Caco-2 (cell line): ENCODE measurements at regions not wholly inside any gene's neighbourhood (a gene's known extent, or its start where the extent isn't known, plus 50 kb on each side); places are given as distances from the start of the nearest gene placed in this dataset.

ENCODE experiments used
- BruUV-seq: library from RNA; stranded (reverse); fragments of 400-500 nt; replicated peaks from 2 replicates; lab custom pipeline; 2021; lab: Mats Ljungman, UMichigan
- CTCF ChIA-PET: fragments of 300-600 bp; sonication (Branson Sonifier 250); formaldehyde crosslinking; loops from one replicate; lab custom pipeline; 2022; ENCODE audit warnings: antibody characterized with exemption; lab: Charles Lee
- POLR2A ChIA-PET: fragments of 300-600 bp; sonication (Branson Sonifier 250); formaldehyde crosslinking; loops from one replicate; lab custom pipeline; 2022; ENCODE audit warnings: antibody characterized with exemption; lab: Charles Lee
- DNase-seq, 2 experiments: peaks; one replicate each; pipeline versions ENCODE4 v3.0.0 to v3.0.0-alpha.2; 2020 to 2022
- H3K27me3 ChIP-seq: replicated peaks from 2 replicates; pipeline ENCODE4 v1.6.0; 2011; ENCODE audit warnings: low read length; ENCODE audit not compliant: control insufficient read depth, insufficient read depth
- H3K36me3 ChIP-seq: 2 replicates; pipeline ENCODE4 v1.5.1; 2011; ENCODE audit warnings: low read length; ENCODE audit not compliant: control insufficient read depth, insufficient read depth
- H3K4me1 ChIP-seq: fragments of 250-450 bp; sonication (Bioruptor Pico); 2 replicates; pipeline ENCODE4 v1.5.1; 2020; ENCODE audit warnings: mild to moderate bottlenecking
- H3K4me3 ChIP-seq: 2 replicates; pipeline ENCODE4 v1.5.1; 2011; ENCODE audit warnings: low read depth, mild to moderate bottlenecking, control low read depth, low read length
- H3K9me3 ChIP-seq: fragments of 250-450 bp; sonication (Bioruptor Pico); 2 replicates; pipeline ENCODE4 v1.5.1; 2020; ENCODE audit warnings: mild to moderate bottlenecking, moderate library complexity
- H3K27ac Mint-ChIP-seq: one replicate; pipeline ENCODE4 v1.8.0; 2022; ENCODE audit warnings: mixed read lengths; ENCODE audit not compliant: unreplicated experiment
- H3K27me3 Mint-ChIP-seq: one replicate; pipeline ENCODE4 v1.8.0; 2022; ENCODE audit warnings: mixed read lengths; ENCODE audit not compliant: insufficient read depth, unreplicated experiment
- H3K36me3 Mint-ChIP-seq: one replicate; pipeline ENCODE4 v1.8.0; 2022; ENCODE audit warnings: mild to moderate bottlenecking, mixed read lengths; ENCODE audit not compliant: insufficient read depth, unreplicated experiment
- H3K4me1 Mint-ChIP-seq: one replicate; pipeline ENCODE4 v1.8.0; 2022; ENCODE audit warnings: low read depth, mixed read lengths; ENCODE audit not compliant: unreplicated experiment
- H3K4me3 Mint-ChIP-seq: one replicate; pipeline ENCODE4 v1.8.0; 2022; ENCODE audit warnings: mild to moderate bottlenecking, moderate library complexity, mixed read lengths; ENCODE audit not compliant: unreplicated experiment
- H3K9me3 Mint-ChIP-seq: one replicate; pipeline ENCODE4 v1.8.0; 2022; ENCODE audit warnings: mixed read lengths; ENCODE audit not compliant: unreplicated experiment
- intact Hi-C: fragments of 100-400 bp; cut with micrococcal nuclease; formaldehyde crosslinking; loops from one replicate; pipeline ENCODE4 v1.10.0; 2022; ENCODE audit not compliant: unreplicated experiment
- TF ChIP-seq, protein P1 (sequence below), 2 experiments: fragments of 200-600 bp in 1 of 2; IDR thresholded peaks; 1 replicate in 1 of 2; 2 replicates in 1 of 2; pipeline versions ENCODE4 v1.5.1 to v1.8.0; 2011 to 2022; ENCODE audit warnings: antibody characterized with exemption in 1 of 2, control low read depth in 1 of 2, inconsistent platforms in 1 of 2, low read depth in 1 of 2, low read length in 1 of 2, mild to moderate bottlenecking in 1 of 2, moderate library complexity in 1 of 2; ENCODE audit not compliant: insufficient read depth in 1 of 2, severe bottlenecking in 1 of 2, unreplicated experiment in 1 of 2

DNA sequence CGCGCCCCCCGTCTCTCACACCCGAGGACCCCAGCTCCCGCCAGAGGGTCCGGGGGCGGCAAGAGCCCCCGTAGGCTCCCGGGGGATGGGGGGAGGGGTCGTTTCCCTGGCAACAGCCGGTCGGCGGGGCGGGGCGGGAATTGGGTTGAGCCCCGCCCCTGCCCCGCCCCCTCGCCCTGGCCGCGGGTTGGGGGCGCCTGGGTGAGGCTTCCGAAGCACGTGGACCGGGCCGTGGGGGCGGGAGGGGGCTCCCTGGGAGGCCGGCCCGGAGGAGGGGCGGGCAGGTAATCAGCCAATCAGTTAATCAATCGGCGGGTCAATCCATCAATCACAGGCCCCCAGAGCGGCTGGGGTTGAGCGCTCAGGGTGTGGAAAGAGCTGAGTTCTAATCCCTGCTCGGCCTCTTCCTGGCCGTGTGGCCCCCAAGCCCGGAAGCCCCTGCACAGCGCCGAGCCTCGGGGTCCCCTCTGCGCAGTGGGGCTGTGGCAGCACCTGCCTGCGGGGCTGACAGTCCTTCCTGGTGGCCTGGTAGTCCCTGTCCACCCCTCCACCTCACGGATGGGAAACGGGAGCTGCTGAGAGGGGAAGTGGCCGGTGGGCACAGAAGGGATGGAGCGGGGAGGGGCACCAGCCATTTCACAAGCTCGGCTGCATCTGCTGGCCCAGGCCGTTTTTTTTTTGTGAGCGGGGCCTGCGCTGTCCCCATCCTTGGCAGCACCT, 174.2 kb upstream of the IER5L start:
- ChIA-PET CTCF (no interaction called here), POLR2A (no interaction called here)
- Histone ChIP-seq H3K36me3 (no peaks in the 10 kb centered on the region), H3K4me1 (no peaks in the 10 kb centered on the region), H3K27me3 (no peaks in the 10 kb centered on the region), H3K4me3 (no peak overlapping the region), H3K9me3 (peaks cover 9% of the 10 kb centered on the region)
- Mint-ChIP-seq H3K4me1 (no peaks in the 10 kb centered on the region), H3K27ac (no peak overlapping the region), H3K27me3 (no peaks in the 10 kb centered on the region), H3K9me3 (no peaks in the 10 kb centered on the region), H3K36me3 (peaks cover 4% of the 10 kb centered on the region), H3K4me3 (no peak overlapping the region)
- TF ChIP-seq, protein P1, sequence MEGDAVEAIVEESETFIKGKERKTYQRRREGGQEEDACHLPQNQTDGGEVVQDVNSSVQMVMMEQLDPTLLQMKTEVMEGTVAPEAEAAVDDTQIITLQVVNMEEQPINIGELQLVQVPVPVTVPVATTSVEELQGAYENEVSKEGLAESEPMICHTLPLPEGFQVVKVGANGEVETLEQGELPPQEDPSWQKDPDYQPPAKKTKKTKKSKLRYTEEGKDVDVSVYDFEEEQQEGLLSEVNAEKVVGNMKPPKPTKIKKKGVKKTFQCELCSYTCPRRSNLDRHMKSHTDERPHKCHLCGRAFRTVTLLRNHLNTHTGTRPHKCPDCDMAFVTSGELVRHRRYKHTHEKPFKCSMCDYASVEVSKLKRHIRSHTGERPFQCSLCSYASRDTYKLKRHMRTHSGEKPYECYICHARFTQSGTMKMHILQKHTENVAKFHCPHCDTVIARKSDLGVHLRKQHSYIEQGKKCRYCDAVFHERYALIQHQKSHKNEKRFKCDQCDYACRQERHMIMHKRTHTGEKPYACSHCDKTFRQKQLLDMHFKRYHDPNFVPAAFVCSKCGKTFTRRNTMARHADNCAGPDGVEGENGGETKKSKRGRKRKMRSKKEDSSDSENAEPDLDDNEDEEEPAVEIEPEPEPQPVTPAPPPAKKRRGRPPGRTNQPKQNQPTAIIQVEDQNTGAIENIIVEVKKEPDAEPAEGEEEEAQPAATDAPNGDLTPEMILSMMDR (IDR thresholded peaks at IDR 0.05; ENCODE audit: insufficient read depth in 1 of 2, low read depth in 1 of 2, low read length in 1 of 2, severe bottlenecking in 1 of 2, unreplicated experiment in 1 of 2), result no peak
- intact Hi-C loops, result no loop called here
- DNase-seq, result no peak
- no TSS peak for BruUV-seq

DNA sequence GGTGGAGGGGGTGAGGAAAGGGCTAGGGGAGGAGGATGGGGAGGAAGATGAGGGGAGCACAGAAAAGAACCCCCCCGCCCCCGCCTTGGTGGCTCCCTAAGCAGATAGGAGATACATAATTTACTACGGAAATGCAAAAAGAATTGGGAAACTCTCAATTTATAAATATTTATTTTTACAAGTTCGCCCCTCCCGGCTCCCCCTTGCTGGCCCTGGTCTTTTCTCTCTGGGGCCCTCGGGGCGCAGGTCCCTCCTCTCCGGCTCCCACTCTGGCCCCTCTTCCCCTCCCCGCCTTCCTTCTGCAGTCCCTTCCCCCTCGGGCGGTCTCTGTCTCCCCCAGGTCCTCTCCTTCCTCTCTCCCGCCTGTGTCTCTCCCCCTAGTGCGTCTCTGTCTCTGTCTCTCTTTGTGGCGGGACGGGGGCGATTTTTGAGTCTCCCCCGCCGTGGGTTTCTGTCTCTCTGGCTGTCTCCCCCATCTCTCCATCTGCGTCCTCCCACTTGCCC, 173.6 kb upstream of the IER5L start:
- CTCF ChIA-PET, result no interaction called here

DNA sequence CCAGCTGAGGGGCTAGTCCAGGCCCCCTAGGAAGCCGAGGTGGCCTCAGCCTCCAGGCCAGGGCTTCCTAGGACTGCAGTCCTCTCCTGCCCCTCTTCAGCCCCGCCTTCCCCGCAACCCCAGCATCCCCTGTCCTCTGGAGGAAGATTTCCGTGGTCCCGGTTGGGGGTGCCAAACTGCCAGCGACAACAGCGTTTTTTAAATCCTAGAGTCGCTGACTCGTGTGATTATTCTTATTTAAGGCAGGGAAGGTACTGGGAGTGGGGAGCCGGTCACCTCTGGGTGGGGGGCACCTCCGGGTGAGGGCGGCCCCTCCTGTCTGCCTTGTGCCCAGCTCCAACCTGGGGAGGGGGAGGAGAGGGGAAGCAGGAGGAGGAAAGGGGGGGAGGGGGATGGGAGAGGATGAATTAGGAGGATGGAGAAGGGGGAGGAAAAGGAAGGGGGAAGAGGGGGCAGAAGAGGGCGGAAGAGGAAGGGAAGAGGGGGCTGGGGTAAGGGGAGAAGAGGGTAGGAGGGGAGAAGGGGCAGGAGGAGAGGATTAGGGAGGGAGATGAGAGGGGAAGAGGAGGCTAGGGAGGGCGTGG, 173.1 kb upstream of the IER5L start:
- Mint-ChIP-seq H3K36me3 (peaks cover 4% of the 10 kb centered on the region), H3K27ac (no peak overlapping the region), H3K27me3 (no peaks in the 10 kb centered on the region), H3K4me1 (no peaks in the 10 kb centered on the region), H3K9me3 (no peaks in the 10 kb centered on the region), H3K4me3 (no peak overlapping the region)
- intact Hi-C loops, result no loop called here
- no peak overlapping the region for H3K4me3 ChIP-seq
- TF ChIP-seq, protein P1 (IDR thresholded peaks at IDR 0.05; ENCODE audit: insufficient read depth in 1 of 2, low read depth in 1 of 2, low read length in 1 of 2, severe bottlenecking in 1 of 2, unreplicated experiment in 1 of 2), result no peak
- CTCF ChIA-PET, result no interaction called here
- BruUV-seq, result no TSS peak
- POLR2A ChIA-PET, result no interaction called here
- H3K27me3 ChIP-seq, result no peaks in the 10 kb centered on the region
- peaks cover 9% of the 10 kb centered on the region for H3K9me3 ChIP-seq
- no peak for DNase-seq
- H3K36me3 ChIP-seq, result no peaks in the 10 kb centered on the region
- H3K4me1 ChIP-seq, result no peaks in the 10 kb centered on the region

More for the DNA sequence above, 173.6 kb upstream of the IER5L start:
- intact Hi-C loops, result no loop called here
- no TSS peak for BruUV-seq
- no peak overlapping the region for H3K4me3 Mint-ChIP-seq
- no peak for DNase-seq
- no peaks in the 10 kb centered on the region for H3K27me3 Mint-ChIP-seq
- POLR2A ChIA-PET, result no interaction called here
- no peak overlapping the region for H3K4me3 ChIP-seq
- H3K27me3 ChIP-seq, result no peaks in the 10 kb centered on the region
- H3K36me3 Mint-ChIP-seq, result peaks cover 4% of the 10 kb centered on the region
- no peaks in the 10 kb centered on the region for H3K4me1 ChIP-seq
- H3K9me3 ChIP-seq, result peaks cover 9% of the 10 kb centered on the region
- TF ChIP-seq, protein P1 (IDR thresholded peaks at IDR 0.05; ENCODE audit: insufficient read depth in 1 of 2, low read depth in 1 of 2, low read length in 1 of 2, severe bottlenecking in 1 of 2, unreplicated experiment in 1 of 2), result no peak
- H3K36me3 ChIP-seq, result no peaks in the 10 kb centered on the region
- H3K27ac Mint-ChIP-seq, result no peak overlapping the region
- no peaks in the 10 kb centered on the region for H3K9me3 Mint-ChIP-seq
- H3K4me1 Mint-ChIP-seq, result no peaks in the 10 kb centered on the region
